IMR-90 (cell line): ENCODE measurements at regions not wholly inside any gene's neighbourhood (a gene's known extent, or its start where the extent isn't known, plus 50 kb on each side); places are given as distances from the start of the nearest gene placed in this dataset.

Experiments used
- ATAC-seq: fragments of 200-7000 bp; cut with Tn5 transposase; 2 replicates; pipeline ENCODE4 v1.9.1; 2020; ENCODE audit warnings: low read depth, mild to moderate bottlenecking, moderate library complexity
- BruUV-seq: library from RNA; stranded (reverse); fragments of 400-500 nt; replicated peaks from 2 replicates; lab custom pipeline; 2021; lab: Mats Ljungman, UMichigan
- CTCF ChIA-PET: fragments of 300-600 bp; formaldehyde crosslinking; extraction: SDS; loops from one replicate; lab custom pipeline; 2021; ENCODE audit warnings: antibody characterized with exemption; lab: Yijun Ruan, JAX
- POLR2A ChIA-PET: fragments of 300-600 bp; sonication (Branson Sonifier 250); formaldehyde crosslinking; loops from one replicate; lab custom pipeline; 2022; ENCODE audit warnings: antibody characterized with exemption; ENCODE audit not compliant: unreplicated experiment; lab: Charles Lee
- DNase-seq: peaks from one replicate; pipeline ENCODE4 v3.0.0; 2013
- H2AFZ ChIP-seq: replicated peaks from 2 replicates; pipeline ENCODE3; 2013; ENCODE audit warnings: low read length, mild to moderate bottlenecking; ENCODE audit not compliant: poor library complexity
- H2AK5ac ChIP-seq: 2 replicates; pipeline ENCODE4 v1.6.1; 2013; ENCODE audit warnings: low read depth, low read length, inconsistent platforms
- H2AK9ac ChIP-seq: replicated peaks from 2 replicates; pipeline ENCODE3; 2013; ENCODE audit warnings: mild to moderate bottlenecking, low read depth, low read length, moderate library complexity; ENCODE audit not compliant: poor library complexity
- H2BK120ac ChIP-seq: 2 replicates; pipeline ENCODE4 v1.6.1; 2013; ENCODE audit warnings: low read depth, low read length, inconsistent platforms
- H2BK15ac ChIP-seq: 3 replicates; pipeline ENCODE4 v1.6.1; 2013; ENCODE audit warnings: low read depth, low read length, inconsistent platforms
- H2BK20ac ChIP-seq: 2 replicates; pipeline ENCODE4 v1.6.1; 2013; ENCODE audit warnings: low read depth, mild to moderate bottlenecking, inconsistent platforms, low read length, moderate library complexity
- H2BK5ac ChIP-seq: 2 replicates; pipeline ENCODE4 v1.6.1; 2013; ENCODE audit warnings: mild to moderate bottlenecking, low read depth, low read length, inconsistent platforms; ENCODE audit not compliant: poor library complexity, severe bottlenecking
- H3K14ac ChIP-seq: replicated peaks from 2 replicates; pipeline ENCODE4 v1.6.1; 2013; ENCODE audit warnings: low read depth, low read length, inconsistent platforms
- H3K18ac ChIP-seq: 2 replicates; pipeline ENCODE4 v1.6.1; 2013; ENCODE audit warnings: low read depth, low read length, control low read depth
- H3K23ac ChIP-seq: 2 replicates; pipeline ENCODE4 v1.6.1; 2013; ENCODE audit warnings: low read depth, low read length, inconsistent platforms
- H3K27ac ChIP-seq: 2 replicates; pipeline ENCODE4 v1.5.1; 2013; ENCODE audit warnings: mild to moderate bottlenecking, control low read depth, low read length; ENCODE audit not compliant: insufficient read depth
- H3K27me3 ChIP-seq: 2 replicates; pipeline ENCODE4 v1.6.1; 2013; ENCODE audit warnings: low read length; ENCODE audit not compliant: control insufficient read depth, insufficient read depth
- H3K36me3 ChIP-seq: 2 replicates; pipeline ENCODE4 v1.6.1; 2013; ENCODE audit warnings: low read length, mixed read lengths; ENCODE audit not compliant: control insufficient read depth, insufficient read depth
- H3K4ac ChIP-seq: 2 replicates; pipeline ENCODE4 v1.6.1; 2013; ENCODE audit warnings: low read depth, low read length, inconsistent platforms
- H3K4me1 ChIP-seq: 2 replicates; pipeline ENCODE4 v1.6.1; 2013; ENCODE audit warnings: low read length, mixed read lengths; ENCODE audit not compliant: control insufficient read depth, insufficient read depth
- H3K4me2 ChIP-seq: 2 replicates; pipeline ENCODE4 v1.6.1; 2013; ENCODE audit warnings: low read depth, mild to moderate bottlenecking, control low read depth, low read length, moderate library complexity
- H3K4me3 ChIP-seq: 2 replicates; pipeline ENCODE4 v1.5.1; 2013; ENCODE audit warnings: low read depth, mild to moderate bottlenecking, control low read depth, low read length, moderate library complexity; ENCODE audit not compliant: insufficient read depth
- H3K56ac ChIP-seq: 2 replicates; pipeline ENCODE4 v1.6.1; 2013; ENCODE audit warnings: low read length, inconsistent platforms; ENCODE audit not compliant: insufficient read depth; ENCODE audit errors: extremely low read depth
- H3K79me1 ChIP-seq, 2 experiments: 2 replicates each; pipeline ENCODE4 v1.6.1; 2013; ENCODE audit warnings: low read length in 2 of 2, inconsistent platforms in 1 of 2, low read depth in 1 of 2
- H3K9ac ChIP-seq: 2 replicates; pipeline ENCODE4 v1.6.1; 2013; ENCODE audit warnings: low read depth, low read length, control low read depth
- H3K9me1 ChIP-seq: 2 replicates; pipeline ENCODE4 v1.6.1; 2013; ENCODE audit warnings: low read length, inconsistent platforms; ENCODE audit not compliant: insufficient read depth
- H3K9me3 ChIP-seq: 2 replicates; pipeline ENCODE4 v1.6.1; 2013; ENCODE audit warnings: low read length; ENCODE audit not compliant: control insufficient read depth, insufficient read depth
- H4K20me1 ChIP-seq: 2 replicates; pipeline ENCODE4 v1.6.1; 2013; ENCODE audit warnings: low read length, inconsistent platforms; ENCODE audit not compliant: insufficient read depth
- H4K5ac ChIP-seq: 2 replicates; pipeline ENCODE4 v1.6.1; 2013; ENCODE audit warnings: mild to moderate bottlenecking, low read depth, low read length, control low read depth
- H4K8ac ChIP-seq, 2 experiments: 2 replicates each; pipeline ENCODE4 v1.6.1; 2013; ENCODE audit warnings: low read depth in 2 of 2, low read length in 2 of 2, control low read depth in 1 of 2, inconsistent platforms in 1 of 2
- H4K91ac ChIP-seq: 2 replicates; pipeline ENCODE4 v1.6.1; 2013; ENCODE audit warnings: low read depth, low read length, inconsistent platforms; ENCODE audit not compliant: insufficient read depth
- MAFK ChIP-seq: IDR thresholded peaks from 2 replicates; pipeline ENCODE4 v1.6.1; 2012; ENCODE audit warnings: low read depth, low read length, improper control_type of control experiment
- POLR2A ChIP-seq: IDR thresholded peaks from 2 replicates; pipeline ENCODE4 v1.6.1; 2012; ENCODE audit warnings: mild to moderate bottlenecking, low read depth, low read length
- WGBS, 2 experiments: methylation state at CpG; one replicate each; pipeline versions ENCODE4 v1.1.5 to v1.1.7; 2013; ENCODE audit warnings: missing lambda C conversion rate in 2 of 2; ENCODE audit not compliant: insufficient read length in 1 of 2; ENCODE audit errors: extremely low coverage in 2 of 2; 5-methylcytosine and 5-hydroxymethylcytosine counted together
- dilution Hi-C: fragments of 300-500 bp; cut with HindIII; formaldehyde crosslinking; loops from one replicate; pipeline ENCODE4 v1.14.3; 2018; ENCODE audit warnings: low sequenced_read_pairs; ENCODE audit not compliant: unreplicated experiment
- in situ Hi-C: fragments of 300-500 bp; cut with MboI; formaldehyde crosslinking; loops from 3 replicates; pipeline ENCODE4 v1.14.3; 2019; ENCODE audit warnings: low sequenced_read_pairs, inconsistent platforms, mixed read lengths
- intact Hi-C: fragments of 100-400 bp; cut with micrococcal nuclease; formaldehyde crosslinking; loops from 2 replicates; pipeline ENCODE4 v1.10.0; 2022
- TF ChIP-seq, protein P1 (sequence below): fragments of 150-350 bp; IDR thresholded peaks from 2 replicates; pipeline ENCODE4 v1.6.1; 2016; ENCODE audit warnings: low read depth, mild to moderate bottlenecking, low read length, moderate library complexity, borderline replicate concordance
- TF ChIP-seq, protein P2 (sequence below): conservative IDR thresholded peaks from 2 replicates; pipeline ENCODE4 v1.5.1; 2012; ENCODE audit warnings: mild to moderate bottlenecking, low read depth, low read length, improper control_type of control experiment
- TF ChIP-seq, protein P3 (sequence below): fragments of 150-350 bp; IDR thresholded peaks from 2 replicates; pipeline ENCODE4 v1.6.1; 2017; ENCODE audit warnings: mild to moderate bottlenecking, antibody characterized with exemption, low read length, low read depth

DNA sequence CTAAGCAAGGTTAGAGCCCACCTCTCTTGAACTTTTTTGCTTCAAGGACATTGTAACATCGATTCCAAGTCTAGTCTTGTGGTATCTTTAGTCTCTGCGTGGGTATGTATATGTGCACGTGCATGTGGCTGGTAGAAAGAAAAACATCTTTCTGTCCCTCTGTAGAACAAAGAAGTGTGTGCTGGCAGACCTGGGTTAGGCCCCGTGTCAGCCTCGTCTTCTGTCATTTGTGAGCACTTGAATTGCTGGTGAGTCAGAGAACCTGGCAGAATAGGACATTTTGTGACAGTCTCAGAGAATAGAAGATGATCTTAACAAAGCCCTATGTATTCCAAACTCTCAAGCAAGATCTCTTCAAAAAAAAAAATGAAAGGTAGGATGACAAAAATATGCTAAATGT, 102.2 kb upstream of the ATP10A start:
- no peak overlapping the region for H4K91ac ChIP-seq
- no peak overlapping the region for H3K27ac ChIP-seq
- H4K5ac ChIP-seq: no peak overlapping the region
- H3K36me3 ChIP-seq: no peaks in the 10 kb centered on the region
- H2AK5ac ChIP-seq: no peak overlapping the region
- no peak overlapping the region for H3K4me3 ChIP-seq
- H3K4ac ChIP-seq: no peak overlapping the region
- no peak overlapping the region for H2BK5ac ChIP-seq
- no peak overlapping the region for H3K4me2 ChIP-seq
- DNase-seq (no peak), ATAC-seq (no peak)
- no peaks in the 10 kb centered on the region; the same call in none of the 2 replicates for H3K27me3 ChIP-seq
- no peaks in the 10 kb centered on the region for H3K9me3 ChIP-seq
- no peaks in the 10 kb centered on the region for H3K9me1 ChIP-seq
- no peak overlapping the region for H2BK20ac ChIP-seq
- no peaks in the 10 kb centered on the region for H3K79me1 ChIP-seq
- no peaks in the 10 kb centered on the region for H4K20me1 ChIP-seq
- no peak overlapping the region for H3K23ac ChIP-seq
- no peak overlapping the region for H3K18ac ChIP-seq
- no peak overlapping the region for H3K56ac ChIP-seq
- H2BK120ac ChIP-seq: no peak overlapping the region
- BruUV-seq: no TSS peak
- ChIA-PET CTCF (no interaction called here), POLR2A (no interaction called here)
- no peak overlapping the region for H4K8ac ChIP-seq
- no peak overlapping the region for H3K14ac ChIP-seq
- in situ Hi-C loops: no loop called here
- TF ChIP-seq, protein P1, sequence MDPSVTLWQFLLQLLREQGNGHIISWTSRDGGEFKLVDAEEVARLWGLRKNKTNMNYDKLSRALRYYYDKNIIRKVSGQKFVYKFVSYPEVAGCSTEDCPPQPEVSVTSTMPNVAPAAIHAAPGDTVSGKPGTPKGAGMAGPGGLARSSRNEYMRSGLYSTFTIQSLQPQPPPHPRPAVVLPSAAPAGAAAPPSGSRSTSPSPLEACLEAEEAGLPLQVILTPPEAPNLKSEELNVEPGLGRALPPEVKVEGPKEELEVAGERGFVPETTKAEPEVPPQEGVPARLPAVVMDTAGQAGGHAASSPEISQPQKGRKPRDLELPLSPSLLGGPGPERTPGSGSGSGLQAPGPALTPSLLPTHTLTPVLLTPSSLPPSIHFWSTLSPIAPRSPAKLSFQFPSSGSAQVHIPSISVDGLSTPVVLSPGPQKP: no peak
- TF ChIP-seq MAFK: no peak
- TF ChIP-seq, protein P2, sequence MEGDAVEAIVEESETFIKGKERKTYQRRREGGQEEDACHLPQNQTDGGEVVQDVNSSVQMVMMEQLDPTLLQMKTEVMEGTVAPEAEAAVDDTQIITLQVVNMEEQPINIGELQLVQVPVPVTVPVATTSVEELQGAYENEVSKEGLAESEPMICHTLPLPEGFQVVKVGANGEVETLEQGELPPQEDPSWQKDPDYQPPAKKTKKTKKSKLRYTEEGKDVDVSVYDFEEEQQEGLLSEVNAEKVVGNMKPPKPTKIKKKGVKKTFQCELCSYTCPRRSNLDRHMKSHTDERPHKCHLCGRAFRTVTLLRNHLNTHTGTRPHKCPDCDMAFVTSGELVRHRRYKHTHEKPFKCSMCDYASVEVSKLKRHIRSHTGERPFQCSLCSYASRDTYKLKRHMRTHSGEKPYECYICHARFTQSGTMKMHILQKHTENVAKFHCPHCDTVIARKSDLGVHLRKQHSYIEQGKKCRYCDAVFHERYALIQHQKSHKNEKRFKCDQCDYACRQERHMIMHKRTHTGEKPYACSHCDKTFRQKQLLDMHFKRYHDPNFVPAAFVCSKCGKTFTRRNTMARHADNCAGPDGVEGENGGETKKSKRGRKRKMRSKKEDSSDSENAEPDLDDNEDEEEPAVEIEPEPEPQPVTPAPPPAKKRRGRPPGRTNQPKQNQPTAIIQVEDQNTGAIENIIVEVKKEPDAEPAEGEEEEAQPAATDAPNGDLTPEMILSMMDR: no peak
- TF ChIP-seq, protein P3, sequence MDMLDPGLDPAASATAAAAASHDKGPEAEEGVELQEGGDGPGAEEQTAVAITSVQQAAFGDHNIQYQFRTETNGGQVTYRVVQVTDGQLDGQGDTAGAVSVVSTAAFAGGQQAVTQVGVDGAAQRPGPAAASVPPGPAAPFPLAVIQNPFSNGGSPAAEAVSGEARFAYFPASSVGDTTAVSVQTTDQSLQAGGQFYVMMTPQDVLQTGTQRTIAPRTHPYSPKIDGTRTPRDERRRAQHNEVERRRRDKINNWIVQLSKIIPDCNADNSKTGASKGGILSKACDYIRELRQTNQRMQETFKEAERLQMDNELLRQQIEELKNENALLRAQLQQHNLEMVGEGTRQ: no peak
- TF ChIP-seq POLR2A: no peak
- WGBS, 2 experiments: no CpG with 5 or more reads among the region's 5 CpGs
- H2BK15ac ChIP-seq: no peak overlapping the region
- no peak overlapping the region for H2AFZ ChIP-seq
- no peak overlapping the region for H2AK9ac ChIP-seq
- intact Hi-C loops: no loop called here
- dilution Hi-C loops: no loop called here
- H3K9ac ChIP-seq: no peak overlapping the region
- H3K4me1 ChIP-seq: no peaks in the 10 kb centered on the region
